ENCODE measurements at regions not wholly inside any gene's neighbourhood (a gene's known extent, or its start where the extent isn't known, plus 50 kb on each side); places are given as distances from the start of the nearest gene placed in this dataset.

DNA sequence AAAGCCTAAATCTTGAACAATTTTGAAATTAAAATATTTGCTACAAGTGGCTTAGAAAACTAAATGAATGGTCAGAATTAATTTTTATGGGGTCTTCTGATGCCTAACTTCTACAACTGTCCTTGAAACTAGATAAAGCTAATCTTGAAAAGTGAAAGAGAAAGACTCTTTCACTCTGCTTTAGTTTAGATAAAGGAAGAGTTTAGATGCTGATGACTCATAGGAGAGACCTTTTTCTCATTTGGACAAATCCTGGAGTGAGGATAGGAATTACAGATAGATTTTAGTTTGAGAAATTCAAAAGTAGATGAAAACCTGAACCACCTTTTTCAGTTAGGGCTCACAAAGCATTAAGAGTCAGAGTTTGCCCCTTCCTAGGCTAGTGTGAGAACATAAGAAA lies 342.3 kb upstream of the GRID2 start:
- Histone ChIP-seq H3K4me3 (no peak overlapping the region), H3K9me3 (no peaks in the 10 kb centered on the region), H3K27ac (no peak overlapping the region), H3K4me1 (no peaks in the 10 kb centered on the region), H3K9ac (ENCODE audit: low read depth in 2 of 2, low read length in 2 of 2) (no peak overlapping the region), H3K27me3 (no peaks in the 10 kb centered on the region), H3K36me3 (no peaks in the 10 kb centered on the region)
- intact Hi-C loops (cut with DNase I) = no loop called here
- TF ChIP-seq, protein P1, sequence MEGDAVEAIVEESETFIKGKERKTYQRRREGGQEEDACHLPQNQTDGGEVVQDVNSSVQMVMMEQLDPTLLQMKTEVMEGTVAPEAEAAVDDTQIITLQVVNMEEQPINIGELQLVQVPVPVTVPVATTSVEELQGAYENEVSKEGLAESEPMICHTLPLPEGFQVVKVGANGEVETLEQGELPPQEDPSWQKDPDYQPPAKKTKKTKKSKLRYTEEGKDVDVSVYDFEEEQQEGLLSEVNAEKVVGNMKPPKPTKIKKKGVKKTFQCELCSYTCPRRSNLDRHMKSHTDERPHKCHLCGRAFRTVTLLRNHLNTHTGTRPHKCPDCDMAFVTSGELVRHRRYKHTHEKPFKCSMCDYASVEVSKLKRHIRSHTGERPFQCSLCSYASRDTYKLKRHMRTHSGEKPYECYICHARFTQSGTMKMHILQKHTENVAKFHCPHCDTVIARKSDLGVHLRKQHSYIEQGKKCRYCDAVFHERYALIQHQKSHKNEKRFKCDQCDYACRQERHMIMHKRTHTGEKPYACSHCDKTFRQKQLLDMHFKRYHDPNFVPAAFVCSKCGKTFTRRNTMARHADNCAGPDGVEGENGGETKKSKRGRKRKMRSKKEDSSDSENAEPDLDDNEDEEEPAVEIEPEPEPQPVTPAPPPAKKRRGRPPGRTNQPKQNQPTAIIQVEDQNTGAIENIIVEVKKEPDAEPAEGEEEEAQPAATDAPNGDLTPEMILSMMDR (IDR thresholded peaks at IDR 0.05) = no peak
- DNase-seq = no peak

DNA sequence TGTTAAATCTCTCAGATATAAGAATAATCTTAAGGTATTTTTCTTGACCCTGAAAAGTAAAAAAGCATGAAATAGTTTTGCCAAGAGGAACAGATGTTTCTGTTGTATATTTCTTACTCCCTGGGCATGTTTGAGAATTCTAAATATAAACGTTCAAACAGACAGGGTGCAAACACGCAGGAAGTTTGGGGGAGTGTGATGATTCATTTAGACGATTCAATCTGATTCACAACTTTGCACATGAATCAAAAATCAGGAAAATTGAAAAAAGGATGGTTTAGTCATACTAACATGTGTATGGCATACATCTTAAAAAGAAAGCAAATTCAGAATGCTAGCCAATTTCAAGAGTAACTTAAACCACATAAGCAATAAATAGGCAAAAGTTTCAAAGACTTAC lies 340.3 kb upstream of the GRID2 start:
- H3K9ac ChIP-seq (ENCODE audit: low read depth in 2 of 2, low read length in 2 of 2) = no peak overlapping the region
- TF ChIP-seq, protein P1 (IDR thresholded peaks at IDR 0.05) = no peak
- no peak for DNase-seq
- no peak overlapping the region for H3K27ac ChIP-seq
- no peaks in the 10 kb centered on the region for H3K4me1 ChIP-seq
- H3K36me3 ChIP-seq = no peaks in the 10 kb centered on the region
- no peaks in the 10 kb centered on the region for H3K9me3 ChIP-seq
- intact Hi-C loops (cut with DNase I) = no loop called here
- H3K27me3 ChIP-seq = no peaks in the 10 kb centered on the region
- H3K4me3 ChIP-seq = no peak overlapping the region

DNA sequence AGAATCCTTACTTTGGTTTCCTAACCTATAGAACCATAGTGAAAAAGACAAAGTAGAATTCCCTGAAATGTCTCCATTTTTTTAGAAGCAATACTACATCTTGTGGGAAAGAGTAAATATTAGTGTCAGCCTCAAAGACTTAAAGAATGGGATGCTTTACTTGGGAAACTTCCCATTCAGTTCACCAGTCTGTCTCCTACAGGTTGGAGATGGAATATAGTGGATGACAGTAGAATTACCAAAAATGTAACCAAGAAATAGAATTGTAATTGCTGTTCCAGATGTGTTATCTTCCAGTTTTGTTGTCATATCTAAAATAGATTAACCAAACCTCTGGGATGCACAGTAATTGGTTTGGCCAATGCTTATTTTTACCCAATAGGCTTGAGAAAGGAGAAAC lies 338.6 kb upstream of the GRID2 start:
- H3K4me1 ChIP-seq = no peaks in the 10 kb centered on the region
- intact Hi-C loops (cut with DNase I) = no loop called here
- no peak overlapping the region for H3K4me3 ChIP-seq
- no peak overlapping the region for H3K27ac ChIP-seq
- TF ChIP-seq, protein P1 (IDR thresholded peaks at IDR 0.05) = no peak
- no peaks in the 10 kb centered on the region for H3K27me3 ChIP-seq
- DNase-seq = no peak
- no peaks in the 10 kb centered on the region for H3K36me3 ChIP-seq
- H3K9me3 ChIP-seq = no peaks in the 10 kb centered on the region
- no peak overlapping the region for H3K9ac ChIP-seq (ENCODE audit: low read depth in 2 of 2, low read length in 2 of 2)

DNA sequence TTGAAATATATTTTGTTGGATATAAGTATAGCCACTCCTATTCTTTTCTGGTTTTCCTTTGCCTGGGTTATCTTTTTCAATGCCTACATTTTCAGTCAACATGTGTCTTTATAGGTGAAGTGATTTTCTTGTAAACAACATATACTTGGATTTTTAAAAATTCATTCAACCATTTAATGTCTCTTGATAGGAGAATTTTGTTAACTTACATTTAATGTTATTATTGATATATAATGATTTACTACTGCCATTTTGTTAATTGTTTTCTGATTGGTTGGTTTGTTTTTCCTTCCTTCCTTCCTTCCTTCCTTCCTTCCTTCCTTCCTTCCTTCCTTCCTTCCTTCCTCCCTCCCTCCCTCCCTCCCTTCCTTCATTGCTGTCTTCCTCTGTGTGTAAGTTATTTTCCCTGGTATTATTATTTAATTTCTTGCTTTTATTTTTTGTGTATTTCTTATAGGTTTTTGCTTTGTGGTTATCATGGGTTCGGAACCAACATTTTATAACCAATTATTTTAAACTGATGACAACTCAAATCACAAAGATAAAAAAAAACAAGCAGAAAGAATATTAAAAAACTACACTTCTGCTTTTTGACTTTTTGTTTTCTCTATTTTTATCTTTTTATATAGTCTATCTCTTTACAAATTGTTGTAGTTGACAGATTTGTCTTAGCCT lies 330.1 kb upstream of the GRID2 start:
- Histone ChIP-seq H3K9ac (ENCODE audit: low read depth in 2 of 2, low read length in 2 of 2) (no peak overlapping the region), H3K27me3 (no peaks in the 10 kb centered on the region), H3K4me3 (no peak overlapping the region), H3K27ac (no peak overlapping the region), H3K4me1 (no peaks in the 10 kb centered on the region), H3K36me3 (no peaks in the 10 kb centered on the region), H3K9me3 (no peaks in the 10 kb centered on the region)
- TF ChIP-seq, protein P1 (IDR thresholded peaks at IDR 0.05) = no peak
- intact Hi-C loops (cut with DNase I) = no loop called here
- DNase-seq = no peak

DNA sequence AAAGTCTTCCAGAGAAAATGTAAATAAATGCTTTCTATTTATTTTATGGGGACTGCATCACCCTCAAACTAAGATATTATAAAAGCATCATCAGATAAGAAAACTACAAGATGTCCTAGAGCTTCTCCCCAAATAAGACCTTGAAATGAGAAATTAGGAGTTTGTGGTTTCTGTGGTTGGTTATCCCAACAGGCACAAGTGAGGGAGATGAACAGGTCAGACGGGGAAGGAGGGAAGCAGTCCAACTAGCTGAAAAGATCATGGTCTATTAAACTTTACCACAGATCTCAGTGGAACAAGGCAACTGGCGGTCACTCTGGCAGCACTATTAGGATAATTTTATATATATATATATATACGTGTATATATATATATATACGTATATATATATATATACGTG lies 319.3 kb upstream of the GRID2 start:
- H3K4me3 ChIP-seq = no peak overlapping the region
- H3K27ac ChIP-seq = no peak overlapping the region
- H3K36me3 ChIP-seq = no peaks in the 10 kb centered on the region
- intact Hi-C loops (cut with DNase I) = no loop called here
- H3K4me1 ChIP-seq = no peaks in the 10 kb centered on the region
- TF ChIP-seq, protein P1 (IDR thresholded peaks at IDR 0.05) = no peak
- no peak for DNase-seq
- H3K27me3 ChIP-seq = no peaks in the 10 kb centered on the region
- no peaks in the 10 kb centered on the region for H3K9me3 ChIP-seq
- no peak overlapping the region for H3K9ac ChIP-seq (ENCODE audit: low read depth in 2 of 2, low read length in 2 of 2)
